Left lung (tissue), 4 donors: ENCODE measurements at regions not wholly inside any gene's neighbourhood (a gene's known extent, or its start where the extent isn't known, plus 50 kb on each side); places are given as distances from the start of the nearest gene placed in this dataset.

ENCODE experiments used
- ATAC-seq: fragments of 200-7000 bp; cut with Tn5 transposase; one replicate; pipeline ENCODE4 v1.9.1; 2020; ENCODE audit warnings: moderate library complexity
- DNase-seq, 4 donors: peaks; one replicate each; pipeline ENCODE4 v3.0.0-alpha.2; 2013 to 2020
- H3K27ac ChIP-seq, 2 donors: fragments of 200-600 bp; sonication (generic) in 1 of 2; one replicate each; pipeline versions ENCODE4 v1.5.0 to v1.8.0; 2020 to 2021
- H3K27me3 ChIP-seq, 2 donors: fragments of 200-600 bp; sonication (generic) in 1 of 2; one replicate each; pipeline versions ENCODE4 v1.5.0 to v1.8.0; 2020 to 2021
- H3K36me3 ChIP-seq, 2 donors: fragments of 200-600 bp; sonication (generic) in 1 of 2; one replicate each; pipeline versions ENCODE4 v1.5.0 to v1.8.0; 2020 to 2021
- H3K4me1 ChIP-seq, 2 donors: fragments of 200-600 bp; one replicate each; pipeline ENCODE4 v1.8.0; 2021
- H3K4me3 ChIP-seq, 2 donors: fragments of 200-600 bp; sonication (generic) in 1 of 2; one replicate each; pipeline versions ENCODE4 v1.5.0 to v1.8.0; 2020 to 2021; ENCODE audit warnings: mild to moderate bottlenecking in 1 of 2
- H3K9me3 ChIP-seq, 2 donors: fragments of 200-600 bp; sonication (generic) in 1 of 2; one replicate each; pipeline versions ENCODE4 v1.5.0 to v1.8.0; 2020 to 2021
- intact Hi-C, 2 donors: fragments of 100-400 bp; cut with DNase I; formaldehyde crosslinking; loops; one replicate each; pipeline versions ENCODE4 v1.11.2 to v1.14.2; 2022
- TF ChIP-seq, protein P1 (sequence below), 2 donors: fragments of 200-600 bp; sonication (generic) in 1 of 2; IDR thresholded peaks; one replicate each; pipeline versions ENCODE4 v1.5.0 to v1.8.0; 2021; ENCODE audit warnings: antibody characterized with exemption in 2 of 2
- donor health status: DM: no; HTN: yes; CAD: no.
- donor health status: DM: no; HTN: no; CAD: no.

- no peaks in the 10 kb centered on the region for H3K36me3 ChIP-seq
- no peak for DNase-seq
These were observed 105.8 kb downstream of the C12orf50 start for GRCh38 chr12:87923361-87923760.

GRCh38 chr12:87922736-87923135 is 106.5 kb downstream of the C12orf50 start:
- TF ChIP-seq, protein P1, sequence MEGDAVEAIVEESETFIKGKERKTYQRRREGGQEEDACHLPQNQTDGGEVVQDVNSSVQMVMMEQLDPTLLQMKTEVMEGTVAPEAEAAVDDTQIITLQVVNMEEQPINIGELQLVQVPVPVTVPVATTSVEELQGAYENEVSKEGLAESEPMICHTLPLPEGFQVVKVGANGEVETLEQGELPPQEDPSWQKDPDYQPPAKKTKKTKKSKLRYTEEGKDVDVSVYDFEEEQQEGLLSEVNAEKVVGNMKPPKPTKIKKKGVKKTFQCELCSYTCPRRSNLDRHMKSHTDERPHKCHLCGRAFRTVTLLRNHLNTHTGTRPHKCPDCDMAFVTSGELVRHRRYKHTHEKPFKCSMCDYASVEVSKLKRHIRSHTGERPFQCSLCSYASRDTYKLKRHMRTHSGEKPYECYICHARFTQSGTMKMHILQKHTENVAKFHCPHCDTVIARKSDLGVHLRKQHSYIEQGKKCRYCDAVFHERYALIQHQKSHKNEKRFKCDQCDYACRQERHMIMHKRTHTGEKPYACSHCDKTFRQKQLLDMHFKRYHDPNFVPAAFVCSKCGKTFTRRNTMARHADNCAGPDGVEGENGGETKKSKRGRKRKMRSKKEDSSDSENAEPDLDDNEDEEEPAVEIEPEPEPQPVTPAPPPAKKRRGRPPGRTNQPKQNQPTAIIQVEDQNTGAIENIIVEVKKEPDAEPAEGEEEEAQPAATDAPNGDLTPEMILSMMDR (IDR thresholded peaks at IDR 0.05), result no peak
- Histone ChIP-seq H3K27me3 (no peaks in the 10 kb centered on the region), H3K9me3 (no peaks in the 10 kb centered on the region), H3K4me1 (no peaks in the 10 kb centered on the region), H3K36me3 (no peaks in the 10 kb centered on the region), H3K4me3 (no peak overlapping the region), H3K27ac (no peak overlapping the region)
- intact Hi-C loops, result no loop called here
- DNase-seq, result no peak
- ATAC-seq, result no peak

More at GRCh38 chr12:87923361-87923760, 105.8 kb downstream of the C12orf50 start:
- intact Hi-C loops, result no loop called here
- Histone ChIP-seq H3K4me1 (no peaks in the 10 kb centered on the region), H3K4me3 (no peak overlapping the region), H3K9me3 (no peaks in the 10 kb centered on the region), H3K27me3 (no peaks in the 10 kb centered on the region), H3K27ac (no peak overlapping the region)
- TF ChIP-seq, protein P1 (IDR thresholded peaks at IDR 0.05), result no peak
- no peak for ATAC-seq

DNA sequence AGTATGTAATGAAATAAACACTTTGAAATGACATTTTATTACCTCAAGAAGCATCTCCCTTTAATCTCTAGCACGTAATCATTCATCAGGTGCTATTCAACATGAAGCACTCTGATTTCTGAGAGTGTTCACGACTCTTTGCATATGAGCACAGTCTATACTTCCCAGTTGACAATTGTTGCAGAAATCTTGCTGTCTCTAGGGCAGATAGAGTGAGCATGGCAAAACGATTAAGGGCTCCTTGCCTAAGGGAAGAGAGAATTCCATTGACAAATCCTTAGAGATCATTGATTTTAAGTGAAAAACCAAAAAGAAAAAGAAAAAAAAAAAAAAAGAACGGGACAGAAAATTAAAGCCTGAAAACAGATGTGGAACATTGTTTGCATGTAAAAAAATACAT is 107.6 kb downstream of the C12orf50 start:
- ATAC-seq (no peak), DNase-seq (no peak)
- intact Hi-C loops, result no loop called here
- no peak overlapping the region for H3K4me3 ChIP-seq
- TF ChIP-seq, protein P1 (IDR thresholded peaks at IDR 0.05), result no peak
- no peaks in the 10 kb centered on the region for H3K36me3 ChIP-seq
- no peaks in the 10 kb centered on the region for H3K9me3 ChIP-seq
- H3K27ac ChIP-seq, result no peak overlapping the region
- no peaks in the 10 kb centered on the region for H3K27me3 ChIP-seq
- no peaks in the 10 kb centered on the region for H3K4me1 ChIP-seq

DNA sequence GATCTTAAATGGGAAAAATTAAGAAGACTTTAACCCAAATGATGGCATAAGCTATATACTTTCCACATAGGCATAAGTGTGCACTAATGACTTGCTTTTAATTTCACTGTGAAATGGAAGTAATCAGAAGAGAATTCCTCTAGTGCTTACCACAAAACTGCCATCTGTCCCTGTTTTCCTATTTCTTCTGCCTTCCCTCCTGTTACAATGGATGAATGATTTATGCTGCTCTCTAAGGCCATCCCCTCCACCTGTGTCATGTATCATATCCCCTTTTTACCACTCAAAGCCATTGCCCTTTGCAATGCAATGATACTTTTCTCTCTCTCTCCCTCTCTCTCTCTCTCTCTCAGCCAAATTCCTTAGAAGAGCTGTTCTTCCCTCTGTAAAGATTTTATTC is 109.1 kb downstream of the C12orf50 start:
- Histone ChIP-seq H3K36me3 (no peaks in the 10 kb centered on the region), H3K4me1 (no peaks in the 10 kb centered on the region), H3K9me3 (no peaks in the 10 kb centered on the region), H3K27ac (no peak overlapping the region), H3K27me3 (no peaks in the 10 kb centered on the region), H3K4me3 (no peak overlapping the region)
- no peak for DNase-seq
- intact Hi-C loops, result no loop called here
- TF ChIP-seq, protein P1 (IDR thresholded peaks at IDR 0.05), result no peak
- ATAC-seq, result no peak

- TF ChIP-seq, protein P1 (IDR thresholded peaks at IDR 0.05), result no peak
- no peak for ATAC-seq
- no peaks in the 10 kb centered on the region for H3K4me1 ChIP-seq
- H3K27ac ChIP-seq, result no peak overlapping the region
- DNase-seq, result no peak
- no peak overlapping the region for H3K4me3 ChIP-seq
- intact Hi-C loops, result no loop called here
- no peaks in the 10 kb centered on the region for H3K36me3 ChIP-seq
- no peaks in the 10 kb centered on the region for H3K27me3 ChIP-seq
- no peaks in the 10 kb centered on the region for H3K9me3 ChIP-seq
These were observed 127.7 kb downstream of the C12orf50 start for GRCh38 chr12:87901457-87901856.
